Liver (tissue), 3 donors: ENCODE measurements at regions not wholly inside any gene's neighbourhood (a gene's known extent, or its start where the extent isn't known, plus 50 kb on each side); places are given as distances from the start of the nearest gene placed in this dataset.

Experiments used
- CTCF ChIP-seq: fragments of 150-350 bp; IDR thresholded peaks from 2 replicates; pipeline ENCODE4 v1.5.1; 2017; ENCODE audit warnings: improper control_type of control experiment, low read depth, low read length; ENCODE audit not compliant: missing input control
- HNF4A ChIP-seq, 2 donors: conservative IDR thresholded peaks; 2 replicates each; pipeline ENCODE4 v1.6.1; 2016; ENCODE audit warnings: antibody characterized with exemption in 2 of 2, mild to moderate bottlenecking in 2 of 2
- JUND ChIP-seq, 2 donors: IDR thresholded peaks; 2 replicates each; pipeline ENCODE4 v1.6.1; 2016; ENCODE audit warnings: antibody characterized with exemption in 2 of 2
- YY1 ChIP-seq: IDR thresholded peaks from 2 replicates; pipeline ENCODE4 v1.6.1; 2016; ENCODE audit warnings: antibody characterized with exemption, mild to moderate bottlenecking
- donor health status: healthy.
- donor health status: healthy.

DNA sequence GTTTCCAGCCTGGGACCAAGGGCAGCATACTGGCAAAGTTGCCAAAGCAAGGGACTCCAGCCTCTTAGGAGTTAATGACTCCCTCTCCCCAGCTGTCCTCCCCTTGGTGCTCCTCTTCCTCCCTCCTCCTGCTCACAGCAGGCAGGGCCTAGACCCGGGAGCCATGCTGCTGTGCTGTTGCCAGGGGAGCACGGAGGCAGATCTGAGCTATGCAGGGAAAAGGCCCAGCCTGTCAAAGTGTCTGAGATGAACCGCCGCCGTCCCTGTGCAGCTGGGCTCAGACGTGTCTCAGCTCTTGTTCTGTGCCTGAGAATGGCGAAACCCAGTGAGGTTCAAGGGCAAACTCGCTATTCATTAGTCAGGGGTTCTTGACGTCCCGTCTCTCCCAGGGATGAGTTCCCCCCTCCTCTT, 60.8 kb upstream of the POLG start:
- TF ChIP-seq CTCF (no peak), JUND (IDR thresholded peaks at IDR 0.05) (no peak), YY1 (no peak), HNF4A (conservative IDR thresholded peaks at IDR 0.05) (no peak)
